ENCODE measurements at regions not wholly inside any gene's neighbourhood (a gene's known extent, or its start where the extent isn't known, plus 50 kb on each side); places are given as distances from the start of the nearest gene placed in this dataset.

DNA sequence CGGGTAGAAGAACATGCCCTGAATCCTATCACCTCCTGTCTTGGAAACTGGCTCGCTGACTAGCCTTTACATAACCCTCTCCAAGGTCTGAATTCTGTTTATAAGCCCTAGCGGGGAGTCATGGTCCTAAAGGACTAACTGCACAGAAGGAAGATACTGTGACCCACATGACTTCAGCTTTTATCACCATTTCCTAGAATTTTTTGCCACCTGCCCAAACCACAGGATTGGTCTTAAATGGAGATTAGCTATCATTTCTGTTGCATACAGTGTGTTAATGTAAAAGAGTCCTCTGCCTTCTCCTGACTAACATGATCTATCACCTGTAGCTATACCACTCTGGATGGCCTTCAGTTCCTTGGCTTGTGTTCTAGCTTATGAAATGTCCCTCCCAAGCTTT lies 319.2 kb downstream of the DUSP6 start:
- H3K9me3 ChIP-seq (ENCODE audit: control insufficient read depth, insufficient read depth, low read length), result no peaks in the 10 kb centered on the region
- no peaks in the 10 kb centered on the region for H3K4me1 ChIP-seq (ENCODE audit: insufficient read depth, low read length)
- H3K9ac ChIP-seq (ENCODE audit: low read depth, low read length), result no peak overlapping the region
- no peaks in the 10 kb centered on the region for H3K36me3 ChIP-seq (ENCODE audit: insufficient read depth, low read length)

DNA sequence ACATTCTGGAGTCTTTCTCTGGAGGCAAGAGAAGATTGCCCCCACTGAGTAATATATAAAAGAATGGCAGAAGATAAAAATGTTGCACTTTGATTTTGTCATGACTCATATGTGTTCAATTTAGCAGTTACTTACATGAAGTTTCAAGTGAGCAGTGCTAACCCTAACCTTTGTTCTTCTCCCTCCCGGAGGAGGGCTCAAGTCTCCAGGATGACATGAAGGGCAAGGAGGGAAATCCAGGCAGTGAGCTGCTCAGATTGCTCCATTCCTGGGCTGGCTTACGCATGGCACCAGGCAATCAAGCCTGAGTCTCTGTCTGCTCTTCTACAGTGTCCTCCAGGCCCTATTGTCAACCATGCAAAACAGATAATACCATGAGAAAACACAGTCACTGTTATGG lies 322.3 kb downstream of the DUSP6 start:
- Histone ChIP-seq H3K4me1 (ENCODE audit: insufficient read depth, low read length) (no peaks in the 10 kb centered on the region), H3K9me3 (ENCODE audit: control insufficient read depth, insufficient read depth, low read length) (no peaks in the 10 kb centered on the region), H3K9ac (ENCODE audit: low read depth, low read length) (no peak overlapping the region), H3K36me3 (ENCODE audit: insufficient read depth, low read length) (no peaks in the 10 kb centered on the region)

DNA sequence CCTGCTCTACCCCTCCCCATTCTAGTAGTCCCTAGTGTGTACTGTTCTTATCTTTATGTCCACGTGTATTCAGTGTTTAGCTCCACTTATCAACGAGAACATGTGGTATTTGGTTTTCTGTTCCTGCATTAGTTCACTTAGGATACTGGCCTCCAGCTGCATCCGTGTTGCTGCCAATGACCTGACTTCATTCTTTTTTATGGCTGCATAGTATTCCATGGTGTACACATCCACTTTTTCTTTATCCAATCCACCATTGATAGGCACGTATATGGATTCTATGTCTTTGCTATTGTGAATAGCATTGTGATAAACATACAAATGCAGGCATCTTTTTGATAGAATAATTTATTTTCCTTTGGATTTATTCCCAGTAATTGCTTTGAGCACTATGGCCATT lies 327.7 kb downstream of the DUSP6 start:
- Histone ChIP-seq H3K4me1 (ENCODE audit: insufficient read depth, low read length) (no peaks in the 10 kb centered on the region), H3K36me3 (ENCODE audit: insufficient read depth, low read length) (no peaks in the 10 kb centered on the region), H3K9ac (ENCODE audit: low read depth, low read length) (no peak overlapping the region), H3K9me3 (ENCODE audit: control insufficient read depth, insufficient read depth, low read length) (no peaks in the 10 kb centered on the region)

DNA sequence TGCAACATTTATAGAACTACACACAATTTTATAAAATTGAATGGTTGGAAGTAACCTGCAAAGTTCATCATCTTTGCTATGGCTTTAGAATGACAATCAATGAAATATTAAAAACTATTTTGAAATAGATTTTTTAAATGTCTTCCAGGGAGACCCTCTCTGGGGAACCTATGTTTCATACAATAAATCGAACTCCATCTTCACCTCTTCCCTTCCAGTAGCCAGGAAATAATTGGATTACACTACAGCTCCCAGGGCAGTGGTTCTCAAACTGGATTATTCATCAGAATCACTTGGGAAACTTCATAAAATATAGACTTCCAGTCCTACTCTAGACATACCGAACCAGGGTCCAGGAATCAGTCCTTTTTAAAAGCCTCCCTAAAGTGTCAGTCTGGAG lies 328.4 kb downstream of the DUSP6 start:
- no peak overlapping the region for H3K9ac ChIP-seq (ENCODE audit: low read depth, low read length)
- H3K4me1 ChIP-seq (ENCODE audit: insufficient read depth, low read length), result no peaks in the 10 kb centered on the region
- H3K9me3 ChIP-seq (ENCODE audit: control insufficient read depth, insufficient read depth, low read length), result no peaks in the 10 kb centered on the region
- H3K36me3 ChIP-seq (ENCODE audit: insufficient read depth, low read length), result no peaks in the 10 kb centered on the region

- H3K9me3 ChIP-seq (ENCODE audit: control insufficient read depth, insufficient read depth, low read length), result no peaks in the 10 kb centered on the region
- H3K4me1 ChIP-seq (ENCODE audit: insufficient read depth, low read length), result no peaks in the 10 kb centered on the region
- H3K36me3 ChIP-seq (ENCODE audit: insufficient read depth, low read length), result no peaks in the 10 kb centered on the region
- no peak overlapping the region for H3K9ac ChIP-seq (ENCODE audit: low read depth, low read length)
Observed at GRCh38 chr12:89020689-89021088, 331.6 kb downstream of the DUSP6 start.

DNA sequence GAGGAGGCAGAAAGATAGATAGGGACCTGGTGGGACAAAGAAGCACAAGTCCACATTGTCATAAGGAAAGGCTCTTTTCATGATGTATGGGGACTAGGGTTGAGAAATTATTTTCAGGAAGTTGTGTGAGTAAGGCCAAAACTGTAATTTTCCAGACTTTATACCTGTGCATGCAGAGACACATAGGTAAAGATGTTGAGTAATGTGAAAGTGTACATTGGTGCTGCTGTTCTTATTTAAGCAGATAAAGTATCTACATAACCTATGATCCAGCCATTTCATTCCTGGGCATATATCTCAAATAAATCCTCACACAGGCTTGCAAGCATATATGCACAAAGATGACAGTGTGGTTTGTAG lies 332.2 kb downstream of the DUSP6 start:
- H3K4me1 ChIP-seq (ENCODE audit: insufficient read depth, low read length), result no peaks in the 10 kb centered on the region
- no peaks in the 10 kb centered on the region for H3K36me3 ChIP-seq (ENCODE audit: insufficient read depth, low read length)
- H3K9me3 ChIP-seq (ENCODE audit: control insufficient read depth, insufficient read depth, low read length), result no peaks in the 10 kb centered on the region
- no peak overlapping the region for H3K9ac ChIP-seq (ENCODE audit: low read depth, low read length)

- peak overlapping the region; percentile 39; the same call in 1 of the 2 replicates for H3K9ac ChIP-seq (ENCODE audit: low read depth, low read length)
- H3K9me3 ChIP-seq (ENCODE audit: control insufficient read depth, insufficient read depth, low read length), result no peaks in the 10 kb centered on the region
- no peaks in the 10 kb centered on the region for H3K4me1 ChIP-seq (ENCODE audit: insufficient read depth, low read length)
- H3K36me3 ChIP-seq (ENCODE audit: insufficient read depth, low read length), result no peaks in the 10 kb centered on the region
Observed at GRCh38 chr12:89019439-89020120, 332.7 kb downstream of the DUSP6 start.

- H3K9ac ChIP-seq (ENCODE audit: low read depth, low read length), result peak overlapping the region; percentile 53; the same call in 1 of the 2 replicates
- H3K4me1 ChIP-seq (ENCODE audit: insufficient read depth, low read length), result no peaks in the 10 kb centered on the region
- H3K9me3 ChIP-seq (ENCODE audit: control insufficient read depth, insufficient read depth, low read length), result no peaks in the 10 kb centered on the region
- H3K36me3 ChIP-seq (ENCODE audit: insufficient read depth, low read length), result no peaks in the 10 kb centered on the region
Observed at GRCh38 chr12:89016970-89017778, 335.1 kb downstream of the DUSP6 start.

DNA sequence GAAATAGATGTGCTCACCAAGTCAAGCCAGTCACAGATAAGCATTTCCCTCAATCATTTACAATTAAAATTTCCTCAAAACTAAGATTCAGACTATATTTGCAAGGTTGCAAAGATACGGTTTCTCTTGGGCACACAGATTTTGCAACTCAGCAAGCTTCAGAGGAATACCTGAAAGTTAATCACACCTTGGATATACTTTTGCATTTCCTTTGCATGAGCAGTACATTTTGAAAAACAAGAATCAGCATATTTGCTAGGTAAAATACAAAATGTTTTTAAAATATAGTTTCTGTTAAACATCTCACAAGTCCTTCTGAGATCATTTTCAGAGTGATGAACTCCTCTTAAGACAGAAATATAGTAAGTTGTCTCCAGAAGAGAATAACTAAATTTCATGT lies 336.9 kb downstream of the DUSP6 start:
- no peaks in the 10 kb centered on the region for H3K36me3 ChIP-seq (ENCODE audit: insufficient read depth, low read length)
- H3K4me1 ChIP-seq (ENCODE audit: insufficient read depth, low read length), result no peaks in the 10 kb centered on the region
- H3K9me3 ChIP-seq (ENCODE audit: control insufficient read depth, insufficient read depth, low read length), result no peaks in the 10 kb centered on the region
- no peak overlapping the region for H3K9ac ChIP-seq (ENCODE audit: low read depth, low read length)

- Histone ChIP-seq H3K4me1 (ENCODE audit: insufficient read depth, low read length) (peaks cover 6% of the 10 kb centered on the region; the same call in 1 of the 2 replicates), H3K9ac (ENCODE audit: low read depth, low read length) (no peak overlapping the region)
Observed at GRCh38 chr12:88998421-88998820, 353.9 kb downstream of the DUSP6 start.

GRCh38 chr12:88996200-88996788 lies 356.0 kb downstream of the DUSP6 start:
- H3K36me3 ChIP-seq (ENCODE audit: insufficient read depth, low read length), result no peaks in the 10 kb centered on the region; the same call in 1 of the 2 replicates
- H3K9ac ChIP-seq (ENCODE audit: low read depth, low read length), result no peak overlapping the region
- peaks cover 6% of the 10 kb centered on the region; the same call in 1 of the 2 replicates for H3K4me1 ChIP-seq (ENCODE audit: insufficient read depth, low read length)
- no peaks in the 10 kb centered on the region for H3K9me3 ChIP-seq (ENCODE audit: control insufficient read depth, insufficient read depth, low read length)

More at GRCh38 chr12:88998421-88998820, 353.9 kb downstream of the DUSP6 start:
- H3K9me3 ChIP-seq (ENCODE audit: control insufficient read depth, insufficient read depth, low read length), result no peaks in the 10 kb centered on the region
- H3K36me3 ChIP-seq (ENCODE audit: insufficient read depth, low read length), result no peaks in the 10 kb centered on the region; the same call in 1 of the 2 replicates

DNA sequence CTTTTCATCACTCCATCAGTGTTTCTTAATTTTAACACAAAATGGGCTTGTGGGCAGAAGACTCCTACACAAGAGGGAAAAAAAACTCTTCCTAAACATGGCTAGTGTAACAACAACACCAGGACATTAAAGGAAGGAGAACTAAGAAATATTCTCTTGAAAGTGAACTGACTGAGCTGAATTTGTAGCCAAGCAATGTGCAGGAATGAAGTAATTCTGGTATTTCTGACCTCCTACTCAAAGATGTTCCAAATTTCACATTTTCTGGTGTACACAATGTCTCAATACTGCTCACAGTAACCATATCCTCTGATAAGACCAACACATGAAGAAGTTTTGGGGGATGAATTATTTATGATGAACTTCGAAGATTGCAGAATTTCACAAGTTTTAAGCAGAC lies 357.3 kb downstream of the DUSP6 start:
- no peaks in the 10 kb centered on the region for H3K9me3 ChIP-seq (ENCODE audit: control insufficient read depth, insufficient read depth, low read length)
- H3K4me1 ChIP-seq (ENCODE audit: insufficient read depth, low read length), result peaks cover 6% of the 10 kb centered on the region; the same call in 1 of the 2 replicates
- H3K36me3 ChIP-seq (ENCODE audit: insufficient read depth, low read length), result no peaks in the 10 kb centered on the region; the same call in 1 of the 2 replicates
- no peak overlapping the region for H3K9ac ChIP-seq (ENCODE audit: low read depth, low read length)

GRCh38 chr12:88994537-88994936 lies 357.8 kb downstream of the DUSP6 start:
- Histone ChIP-seq H3K4me1 (ENCODE audit: insufficient read depth, low read length) (peaks cover 6% of the 10 kb centered on the region; the same call in 1 of the 2 replicates), H3K36me3 (ENCODE audit: insufficient read depth, low read length) (no peaks in the 10 kb centered on the region; the same call in 1 of the 2 replicates), H3K9ac (ENCODE audit: low read depth, low read length) (no peak overlapping the region), H3K9me3 (ENCODE audit: control insufficient read depth, insufficient read depth, low read length) (no peaks in the 10 kb centered on the region)

DNA sequence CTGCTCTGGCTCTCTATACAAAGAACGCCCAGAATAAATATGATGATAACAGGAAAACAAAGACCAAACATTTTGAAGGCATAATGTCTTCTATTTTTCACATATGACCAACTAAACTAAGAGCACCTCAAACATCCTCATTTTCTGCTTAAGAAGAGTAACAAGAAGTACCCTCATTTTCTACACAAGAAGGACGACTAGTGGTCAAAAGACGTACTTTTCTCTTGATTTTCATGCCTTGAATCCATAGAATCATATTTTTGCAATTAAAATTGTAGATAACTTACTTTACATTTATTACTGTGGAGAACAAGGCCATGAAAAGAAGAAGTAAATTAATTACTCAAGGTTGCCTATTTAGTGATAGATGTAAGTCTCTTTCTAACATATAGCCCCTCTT lies 358.6 kb downstream of the DUSP6 start:
- Histone ChIP-seq H3K36me3 (ENCODE audit: insufficient read depth, low read length) (no peaks in the 10 kb centered on the region; the same call in 1 of the 2 replicates), H3K9ac (ENCODE audit: low read depth, low read length) (no peak overlapping the region), H3K9me3 (ENCODE audit: control insufficient read depth, insufficient read depth, low read length) (no peaks in the 10 kb centered on the region), H3K4me1 (ENCODE audit: insufficient read depth, low read length) (peaks cover 6% of the 10 kb centered on the region; the same call in 1 of the 2 replicates)
